CD1c-positive myeloid dendritic cell (primary cell): ENCODE measurements at regions not wholly inside any gene's neighbourhood (a gene's known extent, or its start where the extent isn't known, plus 50 kb on each side); places are given as distances from the start of the nearest gene placed in this dataset.
"Not testable (repeated sequence)": the region's sequence is repeated elsewhere in the genome, so short reads cannot be mapped to it uniquely, and the experiment has no call there.

Experiments
- DNase-seq: peaks from one replicate; pipeline ENCODE4 v3.0.0-alpha.2; 2016; ENCODE audit errors: extremely low spot score

DNA sequence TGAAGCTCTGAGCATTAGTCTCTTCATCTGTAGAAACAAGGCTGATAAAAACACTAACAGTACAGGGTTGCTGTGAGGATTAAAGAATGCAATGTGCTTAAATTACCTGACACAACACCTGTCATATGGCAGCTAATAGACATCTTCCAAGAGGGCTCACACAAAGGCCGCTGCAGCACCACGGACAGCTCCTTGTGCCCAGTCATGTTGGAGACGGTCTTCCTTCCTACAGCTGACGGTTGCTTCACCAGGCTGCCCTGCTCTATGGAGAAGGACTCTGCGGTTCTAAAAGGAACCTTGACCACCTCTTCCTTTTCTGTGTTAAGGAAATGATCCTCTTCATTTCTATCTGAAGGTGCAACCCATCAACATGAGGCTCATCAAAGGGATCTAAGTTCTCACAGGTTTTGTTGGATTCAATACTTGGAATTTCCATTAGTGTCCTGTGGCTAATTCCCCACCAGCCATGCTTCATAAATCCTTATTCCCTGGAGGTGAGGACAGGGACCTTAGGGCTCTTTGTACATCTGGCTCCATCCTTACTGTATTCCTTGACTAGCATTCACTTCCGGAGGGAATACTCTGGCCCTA is 138.9 kb upstream of the CES5A start:
- peak; percentile 18 for DNase-seq

DNA sequence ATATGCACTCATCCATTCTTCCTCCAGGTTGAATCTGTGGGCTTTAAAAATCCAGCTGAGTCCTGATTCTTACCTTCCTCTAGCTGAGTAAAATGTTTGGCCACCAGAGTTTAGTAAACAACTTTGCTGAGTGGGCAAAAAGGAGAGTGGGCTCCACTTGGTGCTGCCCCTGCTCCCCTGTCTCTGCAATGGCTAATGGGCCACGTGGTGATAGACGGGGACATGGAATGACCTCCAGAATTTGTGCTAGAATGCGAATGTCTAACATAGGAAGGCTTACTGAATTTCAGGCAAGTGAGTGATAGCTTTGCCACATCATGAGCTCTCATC is 137.3 kb upstream of the CES5A start:
- DNase-seq: no peak

DNA sequence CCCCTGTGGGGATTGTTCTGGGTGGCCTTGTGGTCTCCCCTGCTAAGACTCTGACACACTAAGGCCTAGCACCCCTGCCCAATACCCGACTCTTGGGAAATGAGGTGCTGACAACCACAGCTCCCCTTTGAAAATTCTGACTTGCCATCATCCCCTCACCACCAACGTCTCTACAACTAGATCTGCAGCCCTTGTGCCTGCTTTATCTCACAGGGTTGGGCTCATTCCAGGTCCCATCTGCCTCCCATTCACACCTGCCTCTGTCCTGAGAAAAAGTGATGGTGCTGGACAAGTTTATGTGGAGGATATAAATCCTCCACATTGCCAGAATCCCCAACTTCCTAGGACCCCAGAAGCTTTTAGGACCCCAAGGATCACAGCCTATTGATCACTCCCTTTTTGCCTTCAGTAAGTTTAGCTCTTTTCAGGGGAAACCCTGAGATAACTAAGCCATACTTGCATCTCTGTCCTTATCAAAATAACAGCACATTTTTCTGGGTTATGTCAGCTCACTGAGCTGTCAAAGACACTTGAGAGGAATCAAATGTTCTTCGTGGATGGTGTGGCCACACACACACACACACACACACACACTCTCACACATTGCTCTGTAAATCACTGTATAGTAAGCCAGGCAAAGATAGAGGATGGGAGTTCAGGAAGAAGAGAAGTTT is 136.8 kb upstream of the CES5A start:
- DNase-seq: no peak

DNA sequence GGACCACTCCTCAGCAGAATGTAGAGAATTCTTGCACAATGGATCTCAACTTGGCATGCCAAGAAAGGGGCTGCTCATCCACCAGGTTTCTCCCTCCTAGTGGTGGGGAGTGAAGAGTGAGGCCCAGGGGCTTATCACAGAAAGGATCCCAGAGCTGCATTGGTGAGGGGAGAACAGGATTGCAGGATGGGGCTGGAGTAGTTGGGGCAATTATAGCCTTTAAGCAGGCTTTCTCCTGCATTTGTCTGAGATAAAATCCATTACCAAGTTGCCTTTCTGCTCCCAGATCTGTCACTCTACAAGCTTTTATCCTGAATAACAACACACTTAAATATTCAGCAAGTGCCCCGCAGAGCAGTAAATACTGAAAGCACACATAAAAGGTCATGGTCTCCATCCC is 130.8 kb upstream of the CES5A start:
- no peak for DNase-seq

DNA sequence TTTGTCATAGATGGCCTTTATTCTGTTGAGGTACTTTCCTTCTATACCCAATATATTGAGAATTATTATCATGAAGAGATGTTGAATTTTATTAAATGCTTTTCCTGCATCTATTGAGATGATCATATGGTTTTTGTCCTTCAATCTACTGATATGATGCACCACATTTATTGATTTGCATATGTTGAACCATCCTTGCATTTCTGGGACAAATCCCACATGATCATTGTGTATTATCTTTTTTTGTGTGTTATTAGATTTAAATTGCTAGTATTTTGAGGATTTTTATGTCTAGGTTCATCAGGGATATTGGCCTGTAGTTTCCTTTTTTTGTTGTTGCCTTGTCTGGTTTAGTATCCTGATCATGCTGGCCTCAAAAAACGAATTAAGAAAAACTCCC is 124.5 kb upstream of the CES5A start:
- DNase-seq: no peak

DNA sequence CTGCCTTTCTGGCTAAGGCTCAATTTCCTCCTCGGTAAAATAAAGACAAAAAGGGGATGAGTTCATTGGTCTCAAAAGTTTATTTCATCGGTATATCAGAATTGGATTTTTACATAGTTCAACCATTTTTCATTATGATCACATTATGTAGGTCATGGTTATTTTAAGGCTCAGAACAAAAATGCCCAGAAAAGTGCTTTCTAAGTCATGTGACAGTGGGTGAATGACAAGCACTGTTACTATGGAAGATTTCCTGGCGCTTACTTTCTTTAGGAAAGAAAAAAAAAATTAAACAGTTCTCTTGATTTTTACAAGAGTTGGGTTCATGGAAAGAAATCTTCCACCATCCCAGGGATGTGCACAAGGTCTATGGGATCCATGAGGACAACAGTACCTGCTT is 117.9 kb upstream of the CES5A start:
- DNase-seq: no peak

DNA sequence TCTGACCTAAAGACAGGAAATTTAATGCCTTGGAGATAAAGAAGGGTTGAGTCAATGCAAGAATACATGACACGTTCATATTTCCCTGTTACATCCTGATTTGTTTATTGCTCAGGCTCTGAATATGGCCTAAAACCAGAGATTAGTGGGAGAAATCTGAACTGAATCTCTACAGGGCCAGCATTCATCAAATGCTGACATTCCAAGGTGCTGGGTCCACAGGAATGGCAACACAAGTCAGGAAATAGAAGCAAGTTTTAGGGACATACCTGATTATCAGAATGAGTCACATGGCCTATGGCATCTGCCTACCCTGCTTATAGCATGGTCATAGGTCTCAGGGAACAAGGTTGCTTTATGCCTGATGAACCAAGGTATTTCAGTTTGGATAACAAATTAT is 117.4 kb upstream of the CES5A start:
- DNase-seq: no peak

DNA sequence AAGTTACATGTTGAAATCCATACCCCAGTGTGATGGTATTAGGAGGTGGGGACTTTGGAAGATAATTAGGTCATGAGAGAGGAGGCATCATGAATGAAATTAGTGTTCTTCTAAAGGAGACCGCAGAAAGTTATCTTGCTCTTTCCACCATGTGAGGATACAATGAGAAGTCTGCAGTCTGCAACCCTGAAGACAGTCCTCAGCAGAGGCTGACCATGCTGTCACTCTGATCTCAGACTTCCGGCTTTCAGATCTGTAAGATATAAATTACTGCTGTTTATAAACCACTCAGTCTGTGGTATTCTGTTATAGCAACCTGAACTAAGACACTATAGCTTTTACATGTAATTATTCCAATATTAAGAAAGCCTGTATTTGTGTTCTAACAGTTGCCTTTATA is 116.7 kb upstream of the CES5A start:
- DNase-seq: no peak

DNA sequence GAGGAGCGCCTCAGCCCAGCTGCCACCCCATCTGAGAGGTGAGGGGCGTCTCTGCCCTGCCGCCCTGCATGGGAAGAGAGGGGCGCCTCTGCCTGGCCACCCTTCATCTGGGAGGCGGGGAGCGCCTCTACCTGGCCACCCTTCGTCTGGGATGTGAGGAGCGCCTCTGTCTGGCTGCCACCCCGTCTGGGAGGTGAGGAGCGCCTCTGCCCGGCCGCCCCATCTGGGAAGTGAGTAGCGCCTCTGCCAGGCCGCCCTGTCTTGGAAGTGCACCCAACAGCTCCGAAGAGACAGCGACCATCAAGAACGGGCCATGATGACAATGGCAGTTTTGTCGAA is 114.4 kb upstream of the CES5A start:
- DNase-seq: no peak

DNA sequence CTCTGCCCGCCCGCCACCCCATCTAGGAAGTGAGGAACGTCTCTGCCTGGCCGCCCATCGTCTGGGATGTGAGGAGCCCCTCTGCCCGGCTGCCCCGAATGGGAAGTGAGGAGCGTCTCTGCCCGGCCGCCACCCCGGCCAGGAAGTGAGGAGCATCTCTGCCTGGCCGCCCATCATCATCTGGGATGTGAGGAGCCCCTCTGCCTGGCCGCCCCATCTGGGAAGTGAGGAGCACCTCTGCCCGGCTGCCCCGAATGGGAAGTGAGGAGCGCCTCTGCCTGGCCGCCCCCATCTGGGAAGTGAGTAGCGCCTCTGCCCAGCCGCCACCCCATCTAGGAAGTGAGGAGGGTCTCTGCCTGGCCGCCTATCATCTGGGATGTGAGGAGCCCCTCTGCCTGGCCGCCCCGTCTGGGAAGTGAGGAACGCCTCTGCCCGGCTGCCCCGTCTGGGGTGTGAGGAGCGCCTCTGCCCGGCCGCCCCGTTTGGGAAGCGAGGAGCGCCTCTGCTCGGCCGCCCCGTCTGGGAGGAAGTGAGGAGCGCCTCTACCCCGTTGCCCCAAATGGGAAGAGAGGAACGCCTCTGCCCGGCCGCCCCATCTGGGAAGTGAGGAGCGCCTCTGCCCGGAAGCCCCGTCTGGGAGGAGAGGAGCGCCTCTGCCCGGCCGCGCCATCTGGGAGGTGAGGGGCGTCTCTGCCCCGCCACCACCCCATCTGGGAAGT is 113.8 kb upstream of the CES5A start:
- DNase-seq: not testable (repeated sequence)

DNA sequence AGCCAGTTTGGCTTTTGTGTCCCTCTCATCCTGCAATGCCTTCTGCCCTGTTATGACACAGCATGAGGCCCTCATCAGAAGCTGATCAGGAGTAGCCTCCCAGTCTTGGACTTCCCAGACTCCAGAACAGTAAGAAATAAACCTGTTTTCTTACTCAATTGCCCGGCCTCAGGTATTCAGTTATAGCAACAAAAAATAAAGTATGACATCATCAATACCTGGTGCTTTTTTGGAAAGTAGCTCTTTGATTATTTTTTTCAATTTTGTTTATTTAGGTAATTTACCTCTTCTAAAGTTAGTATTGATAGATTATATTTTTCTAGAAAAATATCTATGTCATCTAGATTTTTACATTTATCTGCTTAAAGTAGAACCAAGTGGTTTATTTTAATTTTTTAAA is 112.8 kb upstream of the CES5A start:
- no peak for DNase-seq

DNA sequence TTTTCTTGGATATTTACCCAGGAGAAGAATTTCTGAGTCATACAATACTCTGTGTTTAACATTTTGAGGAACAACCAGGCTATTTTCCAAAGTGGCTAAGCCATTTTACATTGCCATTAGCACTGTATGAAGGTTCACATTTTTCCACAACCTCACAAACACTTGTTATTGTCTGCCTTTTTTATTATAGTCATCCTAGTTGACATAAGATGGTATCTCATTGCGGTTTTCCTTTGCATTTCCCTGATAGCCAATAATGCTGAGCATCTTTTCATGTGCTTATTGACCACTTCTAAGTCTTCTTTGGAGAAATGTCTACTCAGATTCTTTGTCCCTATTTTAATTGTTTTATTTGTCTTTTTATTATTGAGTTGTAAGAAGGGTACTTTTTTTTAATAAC is 107.4 kb upstream of the CES5A start:
- no peak for DNase-seq

DNA sequence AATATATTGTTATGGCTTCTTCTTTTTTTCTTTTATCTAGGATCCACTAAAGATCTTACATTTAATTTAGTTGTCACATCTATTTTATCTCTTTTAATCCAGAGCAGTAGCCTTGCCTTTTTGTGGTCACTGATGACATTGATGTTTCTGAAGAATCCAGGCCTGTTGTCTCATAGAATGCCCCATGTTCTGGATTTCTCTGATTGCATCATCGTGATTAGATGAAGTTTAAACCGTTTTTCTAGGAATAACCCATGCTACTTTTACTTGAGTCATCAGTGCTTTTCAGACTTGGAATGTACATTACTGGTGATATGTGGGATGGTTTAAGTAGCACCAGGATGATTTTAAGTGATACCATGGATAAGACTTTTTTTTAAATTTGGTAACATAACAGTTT is 106.4 kb upstream of the CES5A start:
- DNase-seq: no peak

DNA sequence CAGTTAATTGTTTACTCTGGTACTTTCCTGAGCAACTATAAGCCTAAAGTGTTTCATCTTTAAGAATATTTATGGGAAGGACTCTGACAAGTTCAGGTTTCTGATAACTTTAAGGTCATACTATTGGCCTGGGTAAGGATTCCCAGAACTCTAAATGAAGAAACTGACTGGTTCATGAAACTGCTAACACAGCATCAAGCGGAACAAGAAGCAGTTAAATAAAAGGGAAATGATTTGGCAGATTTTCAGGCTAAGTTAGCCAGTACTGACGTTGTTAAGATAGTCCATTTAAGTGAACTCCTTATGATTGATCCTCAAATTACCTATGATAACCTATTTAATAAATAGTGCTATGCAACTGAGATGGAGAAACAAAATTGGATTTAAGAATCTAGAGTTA is 101.6 kb upstream of the CES5A start:
- DNase-seq: peak; percentile 8

DNA sequence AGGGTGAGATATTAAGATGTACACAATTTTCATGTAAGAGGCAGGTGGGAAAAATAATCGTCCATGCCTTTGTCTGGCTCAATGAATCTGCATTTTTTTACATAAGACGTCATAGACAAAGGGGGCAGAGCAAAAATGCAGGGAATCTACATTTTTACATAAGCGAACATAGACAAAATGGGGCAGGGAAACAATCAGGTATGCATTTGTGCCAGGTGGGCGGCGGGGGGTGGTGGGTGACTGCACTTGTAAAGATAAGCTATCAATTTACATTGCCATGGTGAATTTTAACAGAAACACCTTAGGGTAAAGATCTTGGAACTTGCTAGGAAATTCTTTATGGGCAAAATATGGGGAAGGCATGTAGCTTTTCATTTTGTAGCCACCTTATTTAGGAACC is 96.3 kb upstream of the CES5A start:
- DNase-seq: no peak

DNA sequence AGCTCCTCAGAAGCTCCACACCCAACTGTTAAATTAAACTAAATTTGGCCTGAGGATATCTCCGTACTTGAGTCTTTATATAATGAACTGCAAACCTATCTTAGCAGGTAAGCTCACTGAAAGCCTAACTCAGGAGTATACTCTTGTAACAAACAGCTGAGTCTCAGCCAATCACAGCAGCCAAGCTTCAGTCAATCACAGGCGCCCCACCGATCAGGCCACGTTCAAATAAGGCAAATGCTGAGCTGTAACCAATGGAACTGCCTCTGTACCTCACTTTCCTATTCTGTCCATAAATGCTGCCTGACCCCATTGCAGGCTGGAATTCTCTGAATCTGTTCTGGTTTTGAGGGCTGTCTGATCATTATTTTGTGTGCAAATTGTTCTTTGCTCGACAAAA is 93.0 kb upstream of the CES5A start:
- no peak for DNase-seq

DNA sequence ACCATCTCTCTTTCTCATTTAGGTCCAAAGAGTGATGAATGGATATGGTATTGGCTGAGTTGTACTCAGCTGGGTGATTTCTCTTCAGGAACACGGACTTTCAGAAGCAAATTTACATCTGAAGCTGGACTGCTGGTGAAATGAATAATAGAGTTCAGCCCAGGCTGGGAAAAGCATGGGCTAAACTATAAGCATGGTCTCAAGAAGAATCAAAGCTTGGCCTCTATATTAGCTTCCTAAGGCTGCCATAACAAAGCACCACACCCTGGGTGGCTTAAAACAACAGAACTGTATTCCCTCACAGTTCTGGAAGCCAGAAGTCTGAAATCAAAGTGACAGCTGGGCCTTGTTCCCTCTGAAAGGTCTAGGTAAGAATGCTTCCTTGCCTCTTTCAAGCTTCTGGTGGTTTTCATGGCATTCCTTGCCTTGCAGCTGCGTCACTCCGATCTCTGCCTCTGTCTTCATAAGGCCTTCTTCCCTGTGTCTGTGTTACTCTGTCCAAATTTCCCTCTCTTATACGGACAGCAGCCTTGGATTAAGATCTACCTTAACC is 89.8 kb upstream of the CES5A start:
- DNase-seq: no peak

DNA sequence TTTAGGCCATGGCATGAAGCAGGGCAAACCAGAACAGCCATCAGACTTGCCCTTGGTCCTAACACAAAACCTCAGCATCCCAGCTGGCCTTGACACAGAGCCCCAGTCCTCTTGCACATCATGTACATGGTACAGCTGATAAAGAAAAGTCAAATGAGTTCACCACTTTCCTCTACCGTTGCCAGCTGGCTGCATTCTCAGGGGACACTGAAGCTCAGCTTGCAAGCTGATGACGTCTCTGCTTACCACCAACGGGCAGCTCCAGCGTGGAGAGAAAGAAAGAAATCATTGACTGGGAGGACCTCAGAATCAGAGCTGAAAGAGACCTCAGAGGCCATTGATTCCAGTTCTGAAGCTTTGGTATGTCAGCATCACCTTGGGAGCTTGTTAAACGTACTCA is 80.7 kb upstream of the CES5A start:
- no peak for DNase-seq

DNA sequence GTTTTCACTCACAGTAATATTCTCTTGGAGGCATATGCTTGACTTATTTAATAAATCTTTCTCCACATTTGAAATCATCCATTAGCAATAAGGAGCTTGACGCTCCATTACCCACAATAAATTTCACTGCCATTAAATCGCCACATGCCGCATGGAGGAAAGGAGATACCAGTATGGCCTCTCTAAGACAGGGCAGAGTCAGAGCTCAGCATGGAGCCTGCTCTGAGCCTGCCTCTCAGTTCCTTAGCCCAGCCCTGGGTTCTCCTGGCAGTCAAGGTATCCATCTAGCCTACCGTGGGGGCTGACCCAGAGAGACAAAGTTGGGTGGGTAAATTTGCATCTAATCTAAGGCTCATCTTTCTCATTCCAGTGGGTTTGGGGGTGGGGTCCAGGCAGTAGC is 80.3 kb upstream of the CES5A start:
- no peak for DNase-seq

DNA sequence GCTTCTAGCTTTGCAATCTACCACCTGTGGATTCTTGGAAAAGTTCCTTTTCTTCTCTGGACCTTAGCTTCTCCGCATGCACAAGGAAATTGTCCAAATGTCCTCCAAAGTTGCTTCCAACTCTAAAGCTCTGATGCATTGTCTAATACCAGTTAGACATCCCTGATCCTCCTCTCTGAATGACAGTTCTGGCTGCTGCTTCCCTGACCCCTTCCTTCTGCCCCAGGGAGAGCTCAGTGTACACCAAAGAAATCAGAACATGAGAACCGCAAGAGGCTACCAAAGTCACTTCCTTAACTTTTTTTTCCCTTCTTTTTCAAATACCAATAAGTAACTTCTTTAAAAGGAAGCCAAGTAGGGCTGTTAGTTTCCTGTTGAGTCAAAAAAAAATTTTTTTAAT is 79.7 kb upstream of the CES5A start:
- DNase-seq: no peak

DNA sequence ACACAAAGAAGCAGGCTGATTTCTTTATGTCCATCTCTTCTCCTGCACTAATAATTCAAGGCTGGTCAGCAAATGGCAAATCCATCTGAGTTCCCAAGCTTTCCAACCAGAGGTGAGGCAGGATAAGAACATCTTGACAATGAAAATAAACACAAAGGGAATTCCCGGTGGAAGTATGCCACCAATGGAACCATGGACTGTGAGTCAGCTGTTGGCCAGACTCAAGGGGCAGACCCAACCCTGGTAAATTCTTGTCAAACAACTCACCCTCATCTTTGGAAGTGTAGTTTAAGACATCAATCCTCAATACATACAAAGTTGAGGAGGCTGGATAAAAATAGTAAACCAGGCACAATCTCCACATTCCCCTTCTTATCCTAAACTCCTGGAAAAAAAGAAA is 74.3 kb upstream of the CES5A start:
- DNase-seq: no peak

DNA sequence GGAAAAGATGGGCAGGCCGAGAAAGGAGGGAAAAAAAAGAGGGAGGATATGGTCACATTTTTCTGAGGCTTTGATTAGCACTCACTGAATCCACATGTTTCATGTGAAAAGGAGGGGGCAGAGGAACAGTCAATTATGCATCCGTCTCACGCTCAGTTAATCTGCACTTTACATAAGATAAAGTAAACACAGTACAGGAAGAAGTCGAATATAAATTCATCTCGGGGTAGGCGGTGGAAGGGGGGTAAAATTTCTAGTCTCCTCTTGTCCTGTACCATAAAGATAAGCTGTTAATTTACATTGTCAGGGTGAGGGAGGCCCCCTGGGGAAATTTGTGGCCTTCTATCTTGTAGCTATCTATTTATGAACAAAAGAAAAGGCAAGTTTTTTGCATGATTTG is 73.1 kb upstream of the CES5A start:
- DNase-seq: no peak

DNA sequence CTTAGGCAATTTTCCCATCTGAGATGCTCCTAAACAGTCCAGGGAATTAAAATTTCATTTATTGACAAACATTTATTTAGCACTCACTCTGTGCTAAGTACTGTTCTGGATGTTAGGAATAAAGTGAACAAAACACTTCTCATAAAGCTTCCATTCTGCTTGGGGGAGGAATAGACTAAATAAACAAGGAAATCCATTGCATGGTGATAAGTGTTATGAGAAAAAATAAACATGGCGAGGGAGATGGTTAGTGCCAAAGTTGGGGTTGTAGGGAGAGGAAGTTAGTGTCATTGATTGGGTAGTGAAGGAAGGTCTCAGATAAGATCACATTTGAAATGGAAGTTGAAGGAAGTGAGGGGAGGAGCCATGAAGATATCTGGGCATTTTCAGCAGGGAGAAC is 72.2 kb upstream of the CES5A start:
- no peak for DNase-seq
